ENCODE measurements at regions not wholly inside any gene's neighbourhood (a gene's known extent, or its start where the extent isn't known, plus 50 kb on each side); places are given as distances from the start of the nearest gene placed in this dataset.

DNA sequence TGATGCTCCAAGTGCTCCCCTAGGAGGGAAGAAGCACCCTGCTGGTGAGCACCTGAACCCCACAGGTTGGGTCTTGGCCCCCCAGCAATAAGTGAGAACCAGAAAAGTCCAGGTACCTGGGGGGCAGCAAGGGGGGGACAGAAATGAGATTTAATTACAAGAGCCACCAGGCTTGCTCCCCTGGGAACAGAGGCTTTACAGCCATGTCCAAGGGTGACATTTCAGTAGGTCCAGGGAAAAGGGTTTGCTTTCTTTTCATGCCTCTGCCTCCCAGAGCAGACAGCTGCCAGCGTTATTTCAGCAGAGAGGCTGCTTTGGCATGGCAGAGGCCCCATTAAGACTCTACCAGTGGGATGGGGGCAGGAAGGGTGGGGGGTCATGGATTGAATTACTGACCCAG lies 437.7 kb downstream of the BUD13 start:
- no peak overlapping the region for H3K27ac Mint-ChIP-seq
- intact Hi-C loops (cut with micrococcal nuclease): no loop called here
- H3K27ac ChIP-seq (ENCODE audit: low read depth in 1 of 2, low read length in 2 of 2): no peak overlapping the region
- H3K36me3 Mint-ChIP-seq: no peaks in the 10 kb centered on the region
- no peaks in the 10 kb centered on the region for H3K79me2 ChIP-seq (ENCODE audit: insufficient read depth, low read length)
- peaks cover 0 to 3% of the 10 kb centered on the region in 2 donors for H3K27me3 ChIP-seq (ENCODE audit: control insufficient read depth in 2 of 2, insufficient read depth in 2 of 2, low read length in 2 of 2)
- TF ChIP-seq, protein P1, sequence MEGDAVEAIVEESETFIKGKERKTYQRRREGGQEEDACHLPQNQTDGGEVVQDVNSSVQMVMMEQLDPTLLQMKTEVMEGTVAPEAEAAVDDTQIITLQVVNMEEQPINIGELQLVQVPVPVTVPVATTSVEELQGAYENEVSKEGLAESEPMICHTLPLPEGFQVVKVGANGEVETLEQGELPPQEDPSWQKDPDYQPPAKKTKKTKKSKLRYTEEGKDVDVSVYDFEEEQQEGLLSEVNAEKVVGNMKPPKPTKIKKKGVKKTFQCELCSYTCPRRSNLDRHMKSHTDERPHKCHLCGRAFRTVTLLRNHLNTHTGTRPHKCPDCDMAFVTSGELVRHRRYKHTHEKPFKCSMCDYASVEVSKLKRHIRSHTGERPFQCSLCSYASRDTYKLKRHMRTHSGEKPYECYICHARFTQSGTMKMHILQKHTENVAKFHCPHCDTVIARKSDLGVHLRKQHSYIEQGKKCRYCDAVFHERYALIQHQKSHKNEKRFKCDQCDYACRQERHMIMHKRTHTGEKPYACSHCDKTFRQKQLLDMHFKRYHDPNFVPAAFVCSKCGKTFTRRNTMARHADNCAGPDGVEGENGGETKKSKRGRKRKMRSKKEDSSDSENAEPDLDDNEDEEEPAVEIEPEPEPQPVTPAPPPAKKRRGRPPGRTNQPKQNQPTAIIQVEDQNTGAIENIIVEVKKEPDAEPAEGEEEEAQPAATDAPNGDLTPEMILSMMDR (IDR thresholded peaks at IDR 0.05): no peak
- peaks cover 4 to 14% (median 6%) of the 10 kb centered on the region in 7 donors for H3K9me3 Mint-ChIP-seq
- peaks cover 8 to 10% of the 10 kb centered on the region in 2 donors for H3K4me1 ChIP-seq (ENCODE audit: control insufficient read depth in 1 of 2, insufficient read depth in 2 of 2, low read length in 2 of 2)
- no peak for DNase-seq
- peaks cover 6 to 8% of the 10 kb centered on the region in 2 donors for H3K9me3 ChIP-seq (replicated peaks in 1 of 2; ENCODE audit: control insufficient read depth in 1 of 2, insufficient read depth in 1 of 2, low read length in 2 of 2)
- 83% methylated on average over 1 of the region's 1 CpG for WGBS (ENCODE audit: insufficient coverage)
- no peak overlapping the region for H3K4me2 ChIP-seq (replicated peaks; ENCODE audit: extremely low read depth, low read length, poor library complexity, severe bottlenecking)
- no peak overlapping the region for H2AFZ ChIP-seq (ENCODE audit: insufficient read depth, low read depth, low read length, poor library complexity, severe bottlenecking)
- H4K20me1 ChIP-seq (ENCODE audit: insufficient read depth, low read length): no peaks in the 10 kb centered on the region
- no peak overlapping the region for H3K4me3 Mint-ChIP-seq
- peaks cover 0 to 7% (median 2%) of the 10 kb centered on the region in 3 donors for H3K27me3 Mint-ChIP-seq (ENCODE audit: low read depth in 3 of 3)
- H3K9ac ChIP-seq (ENCODE audit: insufficient read depth, low read length, poor library complexity, severe bottlenecking): no peak overlapping the region
- H3K36me3 ChIP-seq (replicated peaks in 1 of 2; ENCODE audit: control insufficient read depth in 1 of 2, insufficient read depth in 2 of 2, low read length in 2 of 2): no peaks in the 10 kb centered on the region
- no peaks in the 10 kb centered on the region for H3K4me1 Mint-ChIP-seq
- no peak overlapping the region for H3K4me3 ChIP-seq (replicated peaks in 1 of 3; ENCODE audit: low read depth in 2 of 3, low read length in 3 of 3)

DNA sequence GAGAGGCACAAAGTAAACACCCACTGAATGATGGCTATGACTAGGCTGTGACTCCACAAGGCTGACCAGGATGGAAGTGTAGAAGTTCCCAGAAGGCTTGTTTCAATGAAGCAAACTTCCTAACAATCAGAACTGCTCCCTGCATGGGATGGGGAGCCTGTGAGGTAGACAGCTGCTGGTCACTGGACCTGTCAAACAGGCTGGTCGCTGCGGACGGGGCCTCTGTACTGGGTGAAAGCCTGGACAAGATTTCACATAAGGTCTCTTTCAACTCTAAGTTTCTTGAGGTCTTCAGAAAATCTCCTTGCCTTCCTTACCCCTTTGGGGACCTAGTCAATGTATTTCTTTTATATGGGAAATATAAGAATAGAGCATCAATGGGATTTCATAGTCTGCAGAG lies 438.2 kb downstream of the BUD13 start:
- Histone ChIP-seq H3K9me3 (replicated peaks in 1 of 2; ENCODE audit: control insufficient read depth in 1 of 2, insufficient read depth in 1 of 2, low read length in 2 of 2) (peaks cover 6 to 8% of the 10 kb centered on the region in 2 donors), H3K4me1 (ENCODE audit: control insufficient read depth in 1 of 2, insufficient read depth in 2 of 2, low read length in 2 of 2) (peaks cover 8 to 10% of the 10 kb centered on the region in 2 donors), H3K27me3 (ENCODE audit: control insufficient read depth in 2 of 2, insufficient read depth in 2 of 2, low read length in 2 of 2) (peaks cover 0 to 3% of the 10 kb centered on the region in 2 donors), H4K20me1 (ENCODE audit: insufficient read depth, low read length) (no peaks in the 10 kb centered on the region), H2AFZ (ENCODE audit: insufficient read depth, low read depth, low read length, poor library complexity, severe bottlenecking) (no peak overlapping the region), H3K4me3 (replicated peaks in 1 of 3; ENCODE audit: low read depth in 2 of 3, low read length in 3 of 3) (no peak overlapping the region), H3K79me2 (ENCODE audit: insufficient read depth, low read length) (no peaks in the 10 kb centered on the region), H3K36me3 (replicated peaks in 1 of 2; ENCODE audit: control insufficient read depth in 1 of 2, insufficient read depth in 2 of 2, low read length in 2 of 2) (no peaks in the 10 kb centered on the region), H3K27ac (ENCODE audit: low read depth in 1 of 2, low read length in 2 of 2) (no peak overlapping the region), H3K9ac (ENCODE audit: insufficient read depth, low read length, poor library complexity, severe bottlenecking) (no peak overlapping the region), H3K4me2 (replicated peaks; ENCODE audit: extremely low read depth, low read length, poor library complexity, severe bottlenecking) (no peak overlapping the region)
- Mint-ChIP-seq H3K27ac (no peak overlapping the region), H3K9me3 (peaks cover 4 to 14% (median 6%) of the 10 kb centered on the region in 7 donors), H3K4me1 (no peaks in the 10 kb centered on the region), H3K27me3 (ENCODE audit: low read depth in 3 of 3) (peaks cover 0 to 7% (median 0%) of the 10 kb centered on the region in 3 donors), H3K4me3 (no peak overlapping the region), H3K36me3 (no peaks in the 10 kb centered on the region)
- TF ChIP-seq, protein P1 (IDR thresholded peaks at IDR 0.05): no peak
- DNase-seq: no peak
- no CpG with 5 or more reads among the region's 3 CpGs for WGBS (ENCODE audit: insufficient coverage)
- intact Hi-C loops (cut with micrococcal nuclease): no loop called here

All from CD14-positive monocyte (primary cell).